IPS-18a (cell line): ENCODE measurements at regions not wholly inside any gene's neighbourhood (a gene's known extent, or its start where the extent isn't known, plus 50 kb on each side); places are given as distances from the start of the nearest gene placed in this dataset.

ENCODE experiments used
- H3K27ac ChIP-seq: one replicate; pipeline ENCODE4 v1.5.1; 2013; ENCODE audit warnings: low read length
- H3K27me3 ChIP-seq: one replicate; pipeline ENCODE4 v1.6.1; 2013; ENCODE audit warnings: mild to moderate bottlenecking, low read length; ENCODE audit not compliant: control insufficient read depth, insufficient read depth
- H3K36me3 ChIP-seq: one replicate; pipeline ENCODE4 v1.6.1; 2013; ENCODE audit warnings: low read depth, low read length; ENCODE audit not compliant: control insufficient read depth
- H3K4me1 ChIP-seq: one replicate; pipeline ENCODE4 v1.6.1; 2013; ENCODE audit warnings: low read depth, low read length; ENCODE audit not compliant: control insufficient read depth
- H3K4me3 ChIP-seq: one replicate; pipeline ENCODE4 v1.5.1; 2013; ENCODE audit warnings: low read length
- H3K9ac ChIP-seq: one replicate; pipeline ENCODE4 v1.6.1; 2013; ENCODE audit warnings: mild to moderate bottlenecking, low read length, moderate library complexity
- H3K9me3 ChIP-seq: one replicate; pipeline ENCODE4 v1.6.1; 2013; ENCODE audit warnings: low read depth, low read length; ENCODE audit not compliant: control insufficient read depth

DNA sequence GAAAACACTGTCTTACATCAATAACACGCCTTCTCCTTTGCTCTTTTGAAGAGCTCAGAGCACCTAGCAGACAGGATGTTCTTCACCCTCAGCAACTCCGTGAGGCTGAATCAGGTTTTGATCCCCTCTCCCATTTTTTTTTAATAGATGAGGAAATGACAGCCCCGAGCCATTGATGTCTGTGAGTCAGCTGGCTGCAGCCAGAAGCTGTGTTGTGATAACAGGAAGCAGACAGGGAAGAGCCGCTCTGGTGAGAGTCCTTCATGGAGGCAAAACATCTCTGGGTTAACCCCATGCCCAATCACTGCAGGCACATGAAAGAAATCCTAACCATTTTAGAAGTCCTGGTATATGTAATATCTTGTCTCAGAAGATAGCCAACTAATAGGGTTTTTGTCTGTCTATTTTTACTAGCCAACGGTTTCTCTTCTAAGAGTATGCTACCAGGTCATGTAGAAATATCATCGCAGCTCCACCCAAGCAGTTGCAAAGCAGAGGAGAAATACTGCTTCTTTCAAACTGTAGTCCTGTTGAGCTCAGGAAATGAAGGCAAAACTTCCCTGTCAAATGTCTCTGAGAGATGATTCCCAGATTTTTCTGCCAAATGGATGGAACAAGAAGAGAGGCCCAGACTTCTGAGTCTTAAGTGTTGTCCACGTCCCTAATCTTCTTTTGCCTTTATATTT is 568.9 kb downstream of the CCDC171 start:
- no peaks in the 10 kb centered on the region for H3K36me3 ChIP-seq
- no peak overlapping the region for H3K4me3 ChIP-seq
- peaks cover 8% of the 10 kb centered on the region for H3K4me1 ChIP-seq
- H3K27me3 ChIP-seq, result no peaks in the 10 kb centered on the region
- H3K27ac ChIP-seq, result no peak overlapping the region
- no peak overlapping the region for H3K9ac ChIP-seq
- no peaks in the 10 kb centered on the region for H3K9me3 ChIP-seq

DNA sequence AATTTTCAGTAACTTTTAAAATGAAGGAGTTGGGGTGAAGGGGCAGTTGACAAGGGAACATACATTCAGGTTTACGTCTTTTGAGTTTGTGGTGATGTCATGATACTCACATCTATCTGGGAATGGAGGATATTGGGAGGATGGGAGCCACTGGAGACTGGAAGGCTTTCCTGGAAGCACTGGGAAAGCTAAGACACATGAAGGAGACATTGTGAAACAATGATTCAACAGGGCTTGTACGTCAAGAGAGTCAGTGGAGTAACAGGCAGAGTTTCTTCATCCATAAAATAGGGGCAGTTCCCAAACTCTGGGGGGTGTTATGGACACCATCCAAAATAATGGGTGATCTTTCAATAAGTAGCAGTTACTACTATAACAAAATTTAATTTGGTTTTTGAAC is 572.8 kb downstream of the CCDC171 start:
- Histone ChIP-seq H3K27ac (no peak overlapping the region), H3K9ac (no peak overlapping the region), H3K27me3 (no peaks in the 10 kb centered on the region), H3K36me3 (no peaks in the 10 kb centered on the region), H3K9me3 (no peaks in the 10 kb centered on the region), H3K4me3 (no peak overlapping the region), H3K4me1 (no peaks in the 10 kb centered on the region)

DNA sequence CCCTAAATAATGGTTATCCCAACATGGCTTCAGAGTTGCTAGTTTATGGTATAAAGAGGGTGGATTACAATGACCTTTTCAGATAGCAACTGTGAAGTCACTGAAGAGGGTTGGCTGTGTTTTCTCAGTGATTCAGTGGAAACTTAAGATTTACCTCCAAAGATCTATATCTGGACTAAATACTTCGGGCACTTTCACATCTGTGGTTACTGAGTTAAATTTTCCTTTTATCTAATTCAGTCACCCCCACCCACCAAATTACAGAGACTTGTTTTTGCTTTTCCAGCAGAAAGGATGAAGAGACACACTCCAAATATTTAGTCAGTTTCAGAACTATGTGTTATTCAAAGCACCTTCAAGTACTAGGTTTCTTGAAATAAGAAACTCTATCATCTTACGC is 573.2 kb downstream of the CCDC171 start:
- Histone ChIP-seq H3K27ac (no peak overlapping the region), H3K4me1 (no peaks in the 10 kb centered on the region), H3K9me3 (no peaks in the 10 kb centered on the region), H3K36me3 (no peaks in the 10 kb centered on the region), H3K4me3 (no peak overlapping the region), H3K27me3 (no peaks in the 10 kb centered on the region), H3K9ac (no peak overlapping the region)

DNA sequence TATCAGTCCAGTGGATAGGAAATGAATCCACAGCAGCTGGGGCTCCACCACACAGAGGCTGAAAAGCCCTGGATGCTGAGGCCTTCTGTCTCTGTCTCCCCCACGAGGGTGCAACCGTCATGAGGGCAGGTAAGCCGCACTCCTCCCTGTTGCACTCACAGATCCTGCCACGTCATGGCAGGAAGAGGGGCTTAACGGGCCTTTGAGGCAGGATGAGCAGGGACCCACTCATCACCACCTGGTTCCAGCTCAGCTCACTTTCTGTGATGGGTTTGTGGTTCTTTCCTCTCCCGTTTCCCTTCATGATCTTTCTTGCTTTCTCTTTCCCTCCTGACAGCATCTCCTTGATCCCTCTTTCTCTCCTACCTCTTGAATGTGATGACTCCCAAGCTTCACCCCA is 575.2 kb downstream of the CCDC171 start:
- Histone ChIP-seq H3K9me3 (no peaks in the 10 kb centered on the region), H3K9ac (no peak overlapping the region), H3K27ac (no peak overlapping the region), H3K27me3 (peaks cover under 1% of the 10 kb centered on the region), H3K36me3 (no peaks in the 10 kb centered on the region), H3K4me3 (no peak overlapping the region), H3K4me1 (no peaks in the 10 kb centered on the region)

DNA sequence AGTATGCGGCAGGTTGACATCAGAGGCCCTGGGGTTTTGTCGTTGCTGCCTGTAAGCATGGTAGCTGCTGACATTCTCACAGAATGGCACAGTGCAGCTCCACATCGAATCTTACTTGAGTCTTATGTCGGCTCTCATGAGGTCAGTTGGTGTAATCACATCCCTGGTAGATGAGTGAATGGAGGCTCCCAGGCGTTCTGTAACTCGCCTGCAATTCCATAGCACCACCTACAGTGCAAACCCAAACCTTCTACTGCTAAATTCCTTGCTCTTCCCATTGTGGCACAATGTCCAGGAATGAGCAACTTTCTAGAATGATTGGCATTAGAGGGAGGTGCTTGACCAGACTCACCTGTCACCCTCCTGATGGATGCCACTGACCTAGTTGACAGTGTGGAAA is 578.4 kb downstream of the CCDC171 start:
- Histone ChIP-seq H3K9me3 (no peaks in the 10 kb centered on the region), H3K36me3 (no peaks in the 10 kb centered on the region), H3K4me3 (no peak overlapping the region), H3K27me3 (peaks cover 6% of the 10 kb centered on the region), H3K27ac (no peak overlapping the region), H3K4me1 (no peaks in the 10 kb centered on the region), H3K9ac (no peak overlapping the region)

DNA sequence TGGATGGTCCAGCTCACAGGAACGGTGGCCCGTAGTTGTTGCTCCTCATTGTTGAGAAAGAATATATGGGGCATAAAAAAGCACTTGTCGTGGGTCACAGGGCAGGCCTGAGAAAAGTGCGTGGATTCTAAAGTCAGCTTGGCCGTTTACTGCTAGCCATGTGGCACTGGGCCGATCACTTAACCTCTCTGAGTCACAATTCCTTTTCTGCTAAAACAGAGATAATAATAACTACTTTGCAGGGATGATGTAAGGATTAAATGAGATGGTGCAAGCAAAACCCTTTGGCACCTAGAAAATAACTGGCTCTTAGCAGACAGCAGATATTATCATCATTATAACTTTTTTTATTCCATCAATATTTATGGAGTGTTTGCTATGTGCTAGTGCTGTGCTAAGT is 579.7 kb downstream of the CCDC171 start:
- Histone ChIP-seq H3K36me3 (no peaks in the 10 kb centered on the region), H3K4me1 (no peaks in the 10 kb centered on the region), H3K27me3 (peaks cover 6% of the 10 kb centered on the region), H3K4me3 (no peak overlapping the region), H3K9ac (no peak overlapping the region), H3K9me3 (no peaks in the 10 kb centered on the region), H3K27ac (no peak overlapping the region)

DNA sequence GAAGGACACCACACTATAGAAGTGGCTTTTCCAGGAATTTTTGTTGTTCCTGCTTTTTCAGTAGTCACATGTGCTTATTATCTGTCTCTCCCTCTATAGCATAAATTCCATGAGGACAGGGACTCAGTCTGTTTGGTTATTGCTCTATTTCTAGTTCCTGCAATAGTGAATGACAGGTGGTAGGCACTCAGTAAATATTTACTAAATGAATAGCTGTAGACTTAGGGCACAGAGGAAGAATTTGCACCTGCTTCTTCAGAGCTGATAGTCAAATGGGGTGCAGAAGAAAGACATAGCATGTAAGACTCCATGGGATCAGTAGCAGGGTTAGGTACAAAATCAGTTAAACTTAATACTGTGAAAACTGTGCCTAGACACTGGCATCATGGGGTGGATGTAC is 580.2 kb downstream of the CCDC171 start:
- Histone ChIP-seq H3K27ac (no peak overlapping the region), H3K9me3 (no peaks in the 10 kb centered on the region), H3K36me3 (no peaks in the 10 kb centered on the region), H3K27me3 (peaks cover 6% of the 10 kb centered on the region), H3K4me3 (no peak overlapping the region), H3K4me1 (no peaks in the 10 kb centered on the region), H3K9ac (no peak overlapping the region)

DNA sequence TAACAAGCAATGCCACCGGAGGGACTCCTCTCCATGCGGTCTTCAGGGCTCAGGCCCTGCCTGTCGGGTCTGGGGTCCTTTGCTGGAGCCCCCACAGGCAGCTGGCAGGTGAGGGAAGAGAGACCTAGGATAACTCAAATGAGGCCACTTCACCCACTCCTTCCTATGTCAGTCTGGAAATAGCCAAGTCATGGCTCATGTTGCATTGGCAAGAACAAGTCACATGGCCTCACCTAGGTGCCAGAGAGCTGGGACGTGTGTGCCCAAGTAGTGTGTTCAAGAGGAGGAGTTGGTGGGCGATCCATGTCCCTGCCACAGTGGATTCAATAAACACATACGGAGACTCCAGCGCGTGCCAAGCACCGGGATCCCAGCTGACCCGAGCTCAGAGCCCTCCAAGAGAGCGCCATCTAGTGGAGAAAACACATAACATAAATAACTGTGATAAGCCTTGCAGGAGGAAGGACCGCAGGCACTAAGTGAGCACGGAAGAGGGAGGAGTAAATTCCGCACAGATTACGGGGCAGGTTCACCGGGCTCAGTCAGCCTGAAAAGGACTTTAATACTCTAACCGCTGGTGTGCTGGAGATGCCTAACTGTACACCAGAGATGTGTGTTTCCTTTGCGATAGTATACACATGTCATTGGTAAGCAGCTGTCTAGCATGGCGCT is 580.8 kb downstream of the CCDC171 start:
- Histone ChIP-seq H3K4me1 (no peaks in the 10 kb centered on the region), H3K4me3 (no peak overlapping the region), H3K9ac (no peak overlapping the region), H3K36me3 (no peaks in the 10 kb centered on the region), H3K27me3 (peaks cover 6% of the 10 kb centered on the region), H3K9me3 (no peaks in the 10 kb centered on the region), H3K27ac (no peak overlapping the region)

DNA sequence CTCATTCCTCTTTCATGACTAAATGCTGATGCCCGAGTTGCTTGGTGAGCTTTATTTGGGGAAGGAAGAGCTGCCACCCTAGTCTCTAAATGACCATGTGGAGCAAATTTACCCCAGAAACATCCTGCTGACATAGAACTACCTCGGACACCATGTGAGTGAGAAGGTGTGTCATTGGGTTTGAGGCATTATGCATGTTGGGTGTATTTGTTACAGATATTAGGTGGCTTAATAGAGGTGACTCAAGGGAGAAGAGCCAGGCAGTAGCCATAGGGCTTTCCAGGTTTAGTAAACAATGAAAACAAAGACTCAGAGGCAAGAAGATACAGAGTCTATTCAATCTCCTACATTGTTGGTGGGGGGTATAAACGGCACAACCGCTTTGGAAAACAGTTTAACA is 581.5 kb downstream of the CCDC171 start:
- no peaks in the 10 kb centered on the region for H3K9me3 ChIP-seq
- no peak overlapping the region for H3K9ac ChIP-seq
- no peak overlapping the region for H3K27ac ChIP-seq
- H3K27me3 ChIP-seq, result peaks cover 6% of the 10 kb centered on the region
- H3K4me3 ChIP-seq, result no peak overlapping the region
- no peaks in the 10 kb centered on the region for H3K4me1 ChIP-seq
- H3K36me3 ChIP-seq, result no peaks in the 10 kb centered on the region

DNA sequence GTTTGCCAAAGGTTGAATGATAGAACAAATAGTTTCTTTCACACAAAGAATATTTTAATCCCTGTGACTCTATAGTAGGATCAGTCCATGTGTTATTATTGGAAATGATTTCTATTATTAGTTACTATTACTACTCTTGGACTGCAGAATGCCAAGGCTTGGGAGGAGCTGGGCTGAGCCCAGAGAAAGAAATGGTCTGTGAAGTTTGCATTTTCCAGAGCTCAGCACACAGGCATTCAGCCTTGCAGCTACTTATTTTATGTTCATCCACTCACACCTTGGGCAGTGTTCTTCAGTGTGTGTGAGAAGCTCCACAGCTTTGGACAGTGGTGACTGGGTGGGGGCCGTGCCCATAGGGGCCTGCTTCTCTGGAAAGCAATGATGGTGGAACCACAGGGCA is 583.1 kb downstream of the CCDC171 start:
- Histone ChIP-seq H3K27ac (no peak overlapping the region), H3K4me3 (no peak overlapping the region), H3K4me1 (no peaks in the 10 kb centered on the region), H3K9ac (no peak overlapping the region), H3K9me3 (no peaks in the 10 kb centered on the region), H3K27me3 (peaks cover 6% of the 10 kb centered on the region), H3K36me3 (no peaks in the 10 kb centered on the region)

DNA sequence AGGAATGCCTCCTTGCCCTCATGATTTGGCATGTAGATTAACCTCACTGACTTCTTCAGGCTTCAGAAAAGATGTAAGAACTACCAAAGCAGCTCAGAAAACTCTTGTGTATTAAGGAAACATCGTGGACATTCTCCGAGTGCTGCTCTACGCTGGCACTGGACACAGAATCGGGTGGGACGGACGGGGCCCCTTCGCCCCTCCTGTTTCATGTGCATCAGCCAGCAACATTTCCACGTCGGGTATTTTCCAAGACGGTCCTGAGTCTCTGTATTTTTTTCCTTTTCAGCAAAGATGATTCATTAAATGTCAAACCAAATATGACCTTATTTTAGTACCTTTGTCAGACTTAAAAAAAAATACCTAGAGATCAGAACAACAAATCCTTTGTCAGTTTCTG is 583.6 kb downstream of the CCDC171 start:
- H3K9me3 ChIP-seq, result no peaks in the 10 kb centered on the region

DNA sequence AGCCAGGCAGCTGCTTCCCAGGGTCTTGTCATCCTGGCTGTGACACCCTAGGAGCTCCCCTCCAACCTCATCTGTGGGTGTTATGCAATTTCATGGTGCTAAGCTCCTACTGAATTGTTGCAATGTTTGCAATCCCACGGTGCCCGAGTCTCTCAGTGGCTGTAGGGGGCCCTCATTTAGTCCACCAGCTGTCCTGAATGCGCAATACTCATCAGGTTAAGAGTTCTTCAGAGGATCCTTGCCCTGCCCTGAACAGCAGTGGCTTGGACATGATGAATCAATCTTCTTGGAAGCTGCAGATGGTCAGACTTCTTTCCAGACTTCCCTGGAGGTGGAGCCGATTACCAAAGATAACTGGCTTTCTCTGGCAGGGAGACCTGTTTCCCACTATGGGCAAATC is 584.1 kb downstream of the CCDC171 start:
- Histone ChIP-seq H3K4me3 (no peak overlapping the region), H3K36me3 (no peaks in the 10 kb centered on the region), H3K27ac (no peak overlapping the region), H3K4me1 (no peaks in the 10 kb centered on the region), H3K9ac (no peak overlapping the region), H3K27me3 (peaks cover 6% of the 10 kb centered on the region), H3K9me3 (no peaks in the 10 kb centered on the region)

More for the DNA sequence above, 583.6 kb downstream of the CCDC171 start:
- no peaks in the 10 kb centered on the region for H3K36me3 ChIP-seq
- H3K27me3 ChIP-seq, result peaks cover 6% of the 10 kb centered on the region
- no peak overlapping the region for H3K4me3 ChIP-seq
- H3K4me1 ChIP-seq, result no peaks in the 10 kb centered on the region
- H3K27ac ChIP-seq, result no peak overlapping the region
- no peak overlapping the region for H3K9ac ChIP-seq
